Peyer's patch (tissue), 4 donors: ENCODE measurements at regions not wholly inside any gene's neighbourhood (a gene's known extent, or its start where the extent isn't known, plus 50 kb on each side); places are given as distances from the start of the nearest gene placed in this dataset.
"Not testable (repeated sequence)": the region's sequence is repeated elsewhere in the genome, so short reads cannot be mapped to it uniquely, and the experiment has no call there.

ENCODE experiments used
- DNase-seq, 3 donors: peaks; one replicate each; pipeline ENCODE4 v3.0.0-alpha.2; 2017 to 2019
- H3K27ac ChIP-seq, 4 donors: fragments of 200-600 bp; sonication (generic); one replicate each; pipeline ENCODE4 v1.5.1; 2016 to 2019
- H3K27me3 ChIP-seq, 2 donors: fragments of 200-600 bp; sonication (generic); one replicate each; pipeline ENCODE4 v1.5.1; 2019
- H3K36me3 ChIP-seq, 3 donors: fragments of 200-600 bp; sonication (generic); one replicate each; pipeline ENCODE4 v1.5.1; 2016 to 2019
- H3K4me1 ChIP-seq, 4 donors: fragments of 200-600 bp; sonication (generic); one replicate each; pipeline ENCODE4 v1.5.1; 2016 to 2019
- H3K4me3 ChIP-seq, 4 donors: fragments of 200-600 bp; sonication (generic); 1 replicate in 3 of 4; 2 replicates in 1 of 4; pipeline ENCODE4 v1.5.1; 2016 to 2019; ENCODE audit warnings: mild to moderate bottlenecking in 1 of 4
- H3K9me3 ChIP-seq, 4 donors: fragments of 200-600 bp; sonication (generic); one replicate each; pipeline ENCODE4 v1.5.1; 2016 to 2019; ENCODE audit warnings: mild to moderate bottlenecking in 1 of 4
- CTCF ChIP-seq, 6 experiments: fragments of 450-650 bp in 4 of 6; fragments of 200-600 bp in 2 of 6; sonication (generic) in 1 of 6; IDR thresholded peaks; one replicate each; pipeline ENCODE4 v1.5.1; 2017 to 2019; ENCODE audit warnings: antibody characterized with exemption in 6 of 6, mild to moderate bottlenecking in 3 of 6, moderate library complexity in 1 of 6
- POLR2A ChIP-seq, 2 donors: fragments of 450-650 bp; IDR thresholded peaks; one replicate each; pipeline ENCODE4 v1.5.1; 2017; ENCODE audit warnings: antibody characterized with exemption in 2 of 2, mild to moderate bottlenecking in 2 of 2, moderate library complexity in 2 of 2

DNA sequence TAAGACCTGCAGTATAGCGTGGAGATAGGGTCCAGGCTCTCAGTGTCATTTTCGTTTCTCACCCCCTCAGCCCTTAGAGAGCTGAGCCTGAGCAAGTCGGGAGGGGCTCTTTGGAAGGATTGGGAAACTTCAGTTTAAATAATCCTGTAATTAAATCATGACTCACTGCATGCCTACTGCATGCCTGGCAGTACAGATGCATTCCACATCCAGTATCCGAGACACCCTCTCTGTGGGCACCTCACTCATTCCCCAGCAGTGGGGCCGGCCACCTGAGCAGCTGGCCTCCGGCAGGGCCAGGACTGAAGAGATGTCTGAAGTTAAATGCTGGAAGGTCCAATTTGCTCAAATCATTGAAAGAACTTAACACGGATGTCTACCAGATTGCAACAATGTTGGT lies 316.6 kb downstream of the THBS2 start:
- no peak for DNase-seq
- no peak for TF ChIP-seq CTCF (IDR thresholded peaks at IDR 0.05)
- no peak for TF ChIP-seq POLR2A (IDR thresholded peaks at IDR 0.05)
- Histone ChIP-seq H3K36me3 (no peaks in the 10 kb centered on the region), H3K4me3 (no peak overlapping the region), H3K27ac (peak overlapping the region in 1 of 4 donors; percentile 19), H3K27me3 (no peaks in the 10 kb centered on the region), H3K9me3 (no peaks in the 10 kb centered on the region), H3K4me1 (no peaks in the 10 kb centered on the region)

DNA sequence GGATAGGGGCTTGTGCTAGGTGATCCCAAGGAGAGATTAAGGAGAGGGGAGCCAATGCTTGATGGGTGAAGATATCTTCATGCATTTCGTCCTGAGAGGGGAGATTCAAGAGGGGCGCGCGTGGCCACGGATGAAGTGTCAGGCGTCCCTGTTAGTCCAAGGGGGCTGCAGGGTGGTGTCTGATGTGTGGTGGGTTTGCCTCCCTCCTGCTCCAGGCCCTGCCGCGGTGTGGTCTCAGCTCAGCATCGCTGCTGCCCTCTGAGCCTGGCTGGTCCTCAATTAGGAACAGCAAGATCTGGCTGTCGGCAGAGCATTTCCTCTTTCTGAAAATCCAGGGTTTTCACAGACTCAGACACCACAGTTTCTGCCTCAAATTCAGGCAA lies 318.0 kb downstream of the THBS2 start:
- Histone ChIP-seq H3K9me3 (no peaks in the 10 kb centered on the region), H3K27ac (no peak overlapping the region)
- no peak for TF ChIP-seq POLR2A (IDR thresholded peaks at IDR 0.05)
- no peak for TF ChIP-seq CTCF (IDR thresholded peaks at IDR 0.05)

GRCh38 chr6:168934660-168935627 lies 318.7 kb downstream of the THBS2 start:
- Histone ChIP-seq H3K27ac (no peak overlapping the region), H3K27me3 (no peaks in the 10 kb centered on the region), H3K9me3 (no peaks in the 10 kb centered on the region), H3K4me1 (no peaks in the 10 kb centered on the region), H3K36me3 (no peaks in the 10 kb centered on the region), H3K4me3 (no peak overlapping the region)
- DNase-seq: no peak
- TF ChIP-seq CTCF (IDR thresholded peaks at IDR 0.05): no peak
- TF ChIP-seq POLR2A (IDR thresholded peaks at IDR 0.05): no peak

More for the DNA sequence above, 318.0 kb downstream of the THBS2 start:
- Histone ChIP-seq H3K27me3 (no peaks in the 10 kb centered on the region), H3K4me3 (no peak overlapping the region), H3K36me3 (no peaks in the 10 kb centered on the region), H3K4me1 (no peaks in the 10 kb centered on the region)
- DNase-seq: no peak

DNA sequence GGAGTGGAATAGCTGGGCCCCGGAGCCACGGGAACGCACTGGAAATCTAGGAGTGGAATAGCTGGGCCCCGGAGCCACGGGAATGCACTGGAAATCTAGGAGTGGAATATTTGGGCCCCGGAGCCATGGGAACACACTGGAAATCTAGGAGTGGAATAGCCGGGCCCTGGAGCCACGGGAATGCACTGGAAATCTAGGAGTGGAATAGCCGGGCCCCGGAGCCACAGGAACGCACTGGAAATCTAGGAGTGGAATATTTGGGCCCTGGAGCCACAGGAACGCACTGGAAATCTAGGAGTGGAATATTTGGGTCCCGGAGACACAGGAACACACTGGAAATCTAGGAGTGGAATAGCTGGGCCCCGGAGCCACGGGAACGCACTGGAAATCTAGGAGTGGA lies 321.5 kb downstream of the THBS2 start:
- H3K27ac ChIP-seq, H3K27me3 ChIP-seq, DNase-seq, H3K9me3 ChIP-seq, H3K4me1 ChIP-seq, H3K4me3 ChIP-seq, H3K36me3 ChIP-seq: not testable (repeated sequence)

- not testable (repeated sequence) for H3K36me3 ChIP-seq, H3K4me1 ChIP-seq, H3K9me3 ChIP-seq, H3K27ac ChIP-seq, DNase-seq, H3K27me3 ChIP-seq, H3K4me3 ChIP-seq
These were observed 322.6 kb downstream of the THBS2 start for GRCh38 chr6:168931072-168931471.

- Histone ChIP-seq H3K9me3 (no peaks in the 10 kb centered on the region), H3K4me3 (no peak overlapping the region), H3K27ac (no peak overlapping the region), H3K27me3 (no peaks in the 10 kb centered on the region), H3K4me1 (no peaks in the 10 kb centered on the region), H3K36me3 (no peaks in the 10 kb centered on the region)
- DNase-seq: no peak
- TF ChIP-seq CTCF (IDR thresholded peaks at IDR 0.05) (no peak), POLR2A (IDR thresholded peaks at IDR 0.05) (no peak)
These were observed 323.7 kb downstream of the THBS2 start for GRCh38 chr6:168929871-168930450.
